GM18520 (cell line): ENCODE measurements at regions not wholly inside any gene's neighbourhood (a gene's known extent, or its start where the extent isn't known, plus 50 kb on each side); places are given as distances from the start of the nearest gene placed in this dataset.

Source experiments
- ATAC-seq: cut with Tn5 transposase; IDR thresholded peaks from one replicate; pipeline ENCODE4 v1.9.1; 2021; ENCODE audit not compliant: unreplicated experiment

DNA sequence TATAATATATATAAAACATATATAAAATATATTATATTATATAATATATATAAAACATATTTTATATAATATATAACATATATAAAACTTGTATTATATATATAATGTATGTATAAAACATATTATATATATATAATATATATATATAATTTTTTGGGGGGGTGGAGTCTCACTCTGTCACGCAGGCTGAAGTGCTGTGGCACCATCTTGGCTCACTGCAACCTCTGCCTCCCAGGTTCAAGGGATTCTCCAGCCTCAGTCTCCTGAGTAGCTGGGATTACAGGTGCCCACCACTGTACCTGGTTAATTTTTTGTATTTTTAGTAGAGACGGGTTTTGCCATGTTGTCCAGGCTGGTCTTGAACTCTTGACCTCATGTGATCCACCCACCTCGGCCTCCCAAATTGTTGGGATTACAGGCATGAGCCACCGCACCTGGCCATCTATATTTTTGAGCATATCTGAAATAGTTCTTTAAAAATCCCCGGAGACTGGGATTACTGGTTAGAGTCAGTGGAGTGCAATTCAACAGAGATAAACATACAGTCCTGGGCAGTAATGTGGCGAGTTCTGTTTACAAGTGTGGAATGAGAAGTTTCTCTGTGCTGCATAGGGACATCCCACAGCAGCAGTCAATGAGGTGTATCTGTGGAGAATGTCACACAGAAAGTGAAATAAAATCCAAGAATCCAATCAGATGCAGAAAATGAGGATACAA lies 208.4 kb downstream of the MYCN start:
- no peak for ATAC-seq

GRCh38 chr2:16142383-16143361 lies 202.3 kb downstream of the MYCN start:
- ATAC-seq, result no peak

- ATAC-seq, result no peak
Measured at GRCh38 chr2:16141641-16141921, 201.2 kb downstream of the MYCN start.

DNA sequence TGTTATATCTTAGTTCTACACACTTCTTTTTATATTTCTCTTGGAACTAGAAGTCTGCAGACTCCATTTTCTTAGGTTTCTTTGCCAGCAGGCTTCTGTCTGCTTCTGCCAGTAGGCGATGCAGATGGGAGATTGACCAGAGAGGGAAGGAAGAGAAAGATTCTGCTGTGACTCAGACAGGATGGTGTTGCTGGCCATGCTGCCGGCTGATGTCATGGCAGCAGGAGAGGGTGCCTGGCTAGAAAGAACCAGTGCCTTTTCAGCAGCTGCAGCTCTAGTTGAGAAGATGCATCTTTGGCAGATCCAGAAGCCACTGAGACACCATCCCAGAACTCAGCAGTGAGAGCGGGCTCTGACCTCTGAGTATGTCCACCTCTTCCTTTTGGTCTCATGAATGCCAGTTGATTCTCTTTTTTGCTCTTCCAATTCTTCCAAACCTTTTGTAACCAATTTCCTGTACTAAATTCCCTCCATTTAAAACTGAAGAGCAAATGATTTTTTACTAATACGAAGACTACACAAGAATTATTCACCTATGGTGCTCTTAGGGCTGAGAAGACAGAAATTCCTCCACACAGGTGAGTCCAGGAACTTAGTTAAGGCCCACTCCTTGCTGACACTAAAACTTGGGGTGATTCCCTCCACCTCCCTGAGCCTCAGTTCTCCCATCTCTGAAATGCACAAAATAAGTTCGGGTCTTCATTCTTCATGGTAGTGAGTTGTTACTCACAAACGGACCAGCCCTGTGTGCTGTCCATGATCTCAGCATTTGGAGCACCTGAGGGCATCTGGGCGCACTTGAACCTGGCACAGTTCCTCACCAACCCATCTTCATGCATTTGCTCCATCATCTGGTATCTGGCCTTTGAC lies 200.7 kb downstream of the MYCN start:
- no peak for ATAC-seq

DNA sequence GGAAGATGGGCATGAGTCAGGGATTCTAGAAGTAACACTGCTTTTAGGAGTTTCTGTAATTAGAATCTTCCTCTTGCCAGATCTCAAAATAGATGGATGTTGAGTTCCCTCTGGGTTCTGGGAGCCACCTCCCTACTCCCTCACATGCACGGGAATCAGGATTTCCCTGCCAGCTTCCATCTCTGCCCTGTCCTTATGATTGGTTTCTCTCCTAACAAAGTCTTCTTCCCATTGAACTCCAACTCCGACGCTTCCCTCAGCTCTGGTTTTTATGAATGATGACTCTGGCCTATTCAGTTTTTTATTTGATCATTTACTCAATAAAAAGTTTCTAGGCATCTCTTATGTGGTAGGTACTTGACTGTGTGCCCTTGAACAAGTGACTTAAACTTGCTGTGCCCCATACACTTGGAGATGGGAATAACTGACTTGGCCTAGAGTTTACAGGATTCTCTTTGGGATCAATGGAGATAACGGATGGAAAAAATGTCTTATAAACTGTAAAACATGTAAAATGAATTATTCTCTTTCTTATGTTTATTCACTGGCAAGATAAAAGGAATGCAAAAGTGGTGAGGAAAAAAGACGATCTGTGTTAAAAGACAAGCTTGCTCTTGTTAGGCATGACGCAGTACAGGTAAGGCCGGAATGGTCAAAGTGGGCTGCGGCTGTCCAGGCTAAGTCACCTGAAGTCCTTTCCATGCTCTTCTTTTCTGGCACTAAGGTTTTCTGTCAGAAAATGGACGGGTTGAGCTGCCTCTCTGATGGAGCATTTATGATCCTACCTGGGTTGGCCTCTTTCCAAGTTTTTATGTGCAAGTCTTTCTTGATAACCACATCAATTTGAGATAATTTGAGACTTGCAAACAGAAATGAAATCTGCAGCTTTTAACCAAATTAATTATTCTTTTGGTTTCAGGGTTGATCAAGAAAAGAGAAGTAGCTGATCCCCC lies 199.6 kb downstream of the MYCN start:
- no peak for ATAC-seq

DNA sequence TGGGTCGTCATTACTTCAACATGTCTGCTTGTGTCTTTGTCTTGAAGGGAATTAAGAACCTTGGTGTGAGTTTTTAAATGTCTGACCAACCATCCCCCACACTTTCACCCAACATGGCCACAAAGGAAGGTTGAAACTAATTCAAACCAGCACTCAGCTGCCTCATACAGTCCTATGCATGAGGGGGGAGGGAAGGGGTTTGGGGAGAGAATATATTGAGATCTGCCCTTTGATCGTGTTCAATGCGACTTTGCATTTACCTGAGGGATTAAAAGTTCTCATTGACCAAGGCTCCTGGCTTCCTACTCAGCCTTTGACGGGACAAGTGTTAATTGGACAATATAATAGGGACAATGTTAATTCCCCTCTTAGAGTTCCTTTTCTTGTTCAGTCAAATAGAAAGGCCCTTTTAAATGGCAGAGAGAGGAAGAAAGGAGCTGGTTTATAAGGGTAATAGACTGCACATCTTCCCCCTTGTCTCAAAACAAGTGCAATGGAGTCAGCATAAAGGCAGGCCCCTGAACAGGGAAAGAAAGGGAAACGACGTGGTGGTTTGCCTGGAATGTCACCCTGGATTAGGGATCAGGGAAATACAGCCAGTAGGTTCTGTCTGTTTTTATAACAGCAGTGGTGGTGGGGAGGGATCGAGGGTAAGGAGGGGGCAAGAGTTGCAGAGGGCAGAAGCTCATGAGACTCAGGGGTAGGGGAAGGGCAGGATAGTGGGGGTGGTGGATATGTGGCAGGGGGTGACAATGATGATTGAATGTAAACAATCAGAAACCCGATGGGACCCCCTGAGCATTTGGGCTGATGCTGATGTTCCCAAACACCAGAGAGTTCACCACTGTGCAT lies 198.7 kb downstream of the MYCN start:
- no peak for ATAC-seq

GRCh38 chr2:16137080-16137755 lies 196.9 kb downstream of the MYCN start:
- no peak for ATAC-seq

DNA sequence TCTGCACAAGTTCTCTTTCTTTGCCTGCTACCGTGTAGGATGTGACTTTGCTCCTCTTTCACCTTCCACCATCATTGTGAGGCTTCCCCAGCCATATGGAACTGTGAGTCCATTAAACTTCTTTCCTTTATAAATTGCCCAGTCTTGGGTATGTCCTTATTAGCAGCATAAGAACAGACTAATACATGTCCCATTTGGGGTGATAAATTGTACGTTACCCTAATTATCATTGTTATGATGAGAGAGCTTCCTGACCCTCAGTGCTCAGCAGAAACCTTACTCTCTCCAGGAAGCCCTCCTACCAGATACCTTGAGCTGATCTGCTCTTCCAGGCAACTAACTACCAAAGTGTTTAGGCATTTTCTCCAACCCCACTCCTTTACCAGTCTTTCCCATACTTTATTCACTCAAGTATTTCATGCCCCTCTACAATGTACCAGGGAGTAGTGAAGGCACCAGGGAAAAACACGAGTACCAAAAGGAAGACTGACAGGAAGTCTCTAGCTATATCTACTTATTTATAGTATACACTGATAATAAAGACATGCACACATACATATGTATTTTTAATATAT lies 196.2 kb downstream of the MYCN start:
- no peak for ATAC-seq

DNA sequence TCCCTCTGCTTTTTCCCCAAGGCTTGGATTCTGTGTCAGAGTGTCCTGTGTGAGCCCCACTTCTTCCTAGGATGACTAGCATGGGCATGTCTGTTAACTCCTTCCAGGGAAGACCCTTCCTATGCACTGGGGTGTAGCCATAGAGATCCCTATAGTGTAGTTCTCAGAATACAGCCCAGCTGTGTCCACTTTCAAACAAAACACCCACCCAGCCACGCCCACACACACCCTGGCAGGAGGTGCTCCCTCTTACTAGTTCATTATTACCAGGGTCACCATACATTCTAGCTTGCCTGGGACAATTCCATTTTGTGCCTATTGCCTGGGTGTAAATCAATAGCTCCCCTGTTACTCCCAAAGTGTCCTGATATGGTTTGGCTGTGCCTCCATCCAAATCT lies 195.6 kb downstream of the MYCN start:
- no peak for ATAC-seq

GRCh38 chr2:16135196-16135912 lies 195.0 kb downstream of the MYCN start:
- ATAC-seq, result no peak

GRCh38 chr2:16134436-16135165 lies 194.3 kb downstream of the MYCN start:
- ATAC-seq, result no peak

- ATAC-seq, result no peak
Measured at GRCh38 chr2:16130906-16131400, 190.6 kb downstream of the MYCN start.

GRCh38 chr2:16130541-16130880 lies 190.2 kb downstream of the MYCN start:
- ATAC-seq, result no peak

- ATAC-seq, result no peak
Measured at GRCh38 chr2:16129716-16130540, 189.6 kb downstream of the MYCN start.

- ATAC-seq, result no peak
Measured at GRCh38 chr2:16128746-16129610, 188.6 kb downstream of the MYCN start.
